HepG2 (cell line): ENCODE measurements at regions not wholly inside any gene's neighbourhood (a gene's known extent, or its start where the extent isn't known, plus 50 kb on each side); places are given as distances from the start of the nearest gene placed in this dataset.

ENCODE experiments used
- ATAC-seq: fragments of 200-7000 bp; cut with Tn5 transposase; 3 replicates; pipeline ENCODE4 v1.9.1; 2020; ENCODE audit warnings: mild to moderate bottlenecking, moderate library complexity
- BruUV-seq: library from RNA; stranded (reverse); fragments of 400-500 nt; replicated peaks from 2 replicates; lab custom pipeline; 2021; lab: Mats Ljungman, UMichigan
- CTCF ChIA-PET: fragments of 300-600 bp; formaldehyde crosslinking; extraction: SDS; loops from one replicate; lab custom pipeline; 2021; ENCODE audit warnings: low total read pairs, inconsistent platforms, low intra/inter-chr PET ratio; lab: Yijun Ruan, JAX
- POLR2A ChIA-PET: fragments of 350-600 bp; sonication (Branson Sonifier 250); formaldehyde crosslinking; loops from one replicate; lab custom pipeline; 2020; ENCODE audit warnings: antibody characterized with exemption, inconsistent platforms; lab: Yijun Ruan, JAX
- DNase-seq: peaks from one replicate; pipeline ENCODE4 v3.0.0-alpha.2; 2015; ENCODE audit warnings: low spot score
- FAIRE-seq: peaks from 3 replicates; lab custom pipeline; 2011; peaks lifted over from hg19 to GRCh38; lab: Jason Lieb, UNC
- H2AFZ ChIP-seq: one replicate; pipeline ENCODE4 v1.6.1; 2011; ENCODE audit warnings: low read length, inconsistent platforms
- H3K27ac ChIP-seq: fragments of 300-600 bp; 3 replicates; pipeline ENCODE4 v1.8.0; 2011; ENCODE audit warnings: mixed run types, mild to moderate bottlenecking, mixed read lengths, low read length, inconsistent platforms; ENCODE audit not compliant: insufficient read depth; ENCODE audit errors: extremely low read length
- H3K27me3 ChIP-seq, 2 experiments: fragments of 200-600 bp in 1 of 2; 2 replicates in 1 of 2; 3 replicates in 1 of 2; pipeline versions ENCODE4 v1.6.0 to v1.8.0; 2011; ENCODE audit warnings: low read length in 2 of 2, mild to moderate bottlenecking in 2 of 2, moderate library complexity in 2 of 2, inconsistent platforms in 1 of 2; ENCODE audit not compliant: insufficient read depth in 2 of 2, control insufficient read depth in 1 of 2
- H3K36me3 ChIP-seq, 2 experiments: fragments of 200-600 bp in 1 of 2; replicated peaks in 1 of 2; 2 replicates in 1 of 2; 3 replicates in 1 of 2; pipeline versions ENCODE4 v1.5.1 to v1.8.0; 2011; ENCODE audit warnings: low read length in 2 of 2, inconsistent platforms in 1 of 2; ENCODE audit not compliant: insufficient read depth in 2 of 2, control insufficient read depth in 1 of 2
- H3K4me1 ChIP-seq: 2 replicates; pipeline ENCODE4 v1.5.1; 2012; ENCODE audit warnings: low read length, inconsistent platforms; ENCODE audit not compliant: insufficient read depth
- H3K4me2 ChIP-seq: 2 replicates; pipeline ENCODE4 v1.6.0; 2011; ENCODE audit warnings: low read depth, low read length, inconsistent platforms
- H3K4me3 ChIP-seq, 3 experiments: fragments of 200-600 bp in 1 of 3; sonication (generic), shearing (Covaris generic) in 1 of 3; replicated peaks in 1 of 3; 2 replicates each; pipeline ENCODE4 v1.5.1; 2011 to 2016; ENCODE audit warnings: low read length in 3 of 3, inconsistent platforms in 2 of 3, low read depth in 2 of 3, mild to moderate bottlenecking in 2 of 3, control low read depth in 1 of 3, mixed read lengths in 1 of 3; ENCODE audit not compliant: insufficient read depth in 1 of 3
- H3K79me2 ChIP-seq: one replicate; pipeline ENCODE4 v1.6.1; 2011; ENCODE audit warnings: low read length, inconsistent platforms; ENCODE audit not compliant: insufficient read depth
- H3K9ac ChIP-seq: 2 replicates; pipeline ENCODE4 v1.6.0; 2011; ENCODE audit warnings: mild to moderate bottlenecking, low read depth, low read length, inconsistent platforms; ENCODE audit not compliant: insufficient read depth
- H3K9me3 ChIP-seq: 2 replicates; pipeline ENCODE4 v1.5.1; 2012; ENCODE audit warnings: mild to moderate bottlenecking, low read length
- H4K20me1 ChIP-seq: 2 replicates; pipeline ENCODE4 v1.6.0; 2011; ENCODE audit warnings: inconsistent platforms, mild to moderate bottlenecking, low read length, moderate library complexity; ENCODE audit not compliant: insufficient read depth
- ATF1 ChIP-seq: IDR thresholded peaks from 2 replicates; pipeline ENCODE4 v1.6.1; 2016; ENCODE audit warnings: mild to moderate bottlenecking, control low read depth
- CEBPB ChIP-seq: IDR thresholded peaks from 2 replicates; pipeline ENCODE4 v1.6.1; 2011; ENCODE audit warnings: low read depth, low read length, improper control_type of control experiment, borderline replicate concordance
- CHD4 ChIP-seq: fragments of 200-600 bp; sonication (generic); IDR thresholded peaks from 2 replicates; pipeline ENCODE4 v1.7.0; 2017; ENCODE audit warnings: mild to moderate bottlenecking, low read length, borderline replicate concordance
- DMAP1 ChIP-seq: IDR thresholded peaks from 2 replicates; pipeline ENCODE4 v1.6.1; 2016
- DR1 ChIP-seq: sonication (generic); formaldehyde crosslinking; IDR thresholded peaks from 2 replicates; pipeline ENCODE4 v1.8.0; 2021; ENCODE audit warnings: mild to moderate bottlenecking, missing genetic modification reagents, inconsistent platforms
- ZFX ChIP-seq: sonication (generic); formaldehyde crosslinking; IDR thresholded peaks from 2 replicates; pipeline ENCODE4 v1.4.0; 2020; ENCODE audit warnings: mild to moderate bottlenecking, low read depth, missing genetic modification reagents, moderate library complexity
- ZNF282 ChIP-seq: fragments of 450-650 bp; IDR thresholded peaks from 2 replicates; pipeline ENCODE4 v1.6.1; 2018; ENCODE audit not compliant: partially characterized antibody
- ZNF687 ChIP-seq: sonication (generic); formaldehyde crosslinking; IDR thresholded peaks from 2 replicates; pipeline ENCODE4 v1.5.1; 2020; ENCODE audit warnings: mild to moderate bottlenecking, missing genetic modification reagents, moderate library complexity
- WGBS: methylation state at CpG from one replicate; pipeline ENCODE4 v1.1.6; 2017; ENCODE audit warnings: low lambda C conversion rate; 5-methylcytosine and 5-hydroxymethylcytosine counted together
- in situ Hi-C: cut with HindIII; loops from 2 replicates; pipeline ENCODE4 v1.10.0; 2017; ENCODE audit warnings: low pct_unique_long_range_greater_than_20kb; ENCODE audit not compliant: extremely low pct_ligation_motif_present
- intact Hi-C: fragments of 100-400 bp; cut with micrococcal nuclease; formaldehyde crosslinking; loops from one replicate; pipeline ENCODE4 v1.10.0; 2022; ENCODE audit not compliant: unreplicated experiment
- TF ChIP-seq, protein P1 (sequence below): sonication (generic); formaldehyde crosslinking; conservative IDR thresholded peaks from 2 replicates; pipeline ENCODE4 v1.4.0; 2020; ENCODE audit warnings: missing genetic modification reagents
- TF ChIP-seq, protein P2 (sequence below): sonication (generic); formaldehyde crosslinking; IDR thresholded peaks from 2 replicates; pipeline ENCODE4 v1.9.0; 2021; ENCODE audit warnings: missing genetic modification reagents, borderline replicate concordance
- TF ChIP-seq, protein P3 (sequence below): sonication (generic); formaldehyde crosslinking; IDR thresholded peaks from 2 replicates; pipeline ENCODE4 v1.8.1; 2022; ENCODE audit warnings: low read depth, mild to moderate bottlenecking, missing genetic modification reagents
- TF ChIP-seq, protein P4 (sequence below): sonication (generic); formaldehyde crosslinking; IDR thresholded peaks from 2 replicates; pipeline ENCODE4 v1.4.0; 2020; ENCODE audit warnings: missing genetic modification reagents

GRCh38 chr13:107585469-107586180, 629.7 kb downstream of the LIG4 start (continued):
- TF ChIP-seq ZNF687 (CRISPR knock-in tag) (no peak), DR1 (CRISPR knock-in tag) (no peak), ATF1 (CRISPR knock-in tag) (no peak), DMAP1 (CRISPR knock-in tag) (no peak), CEBPB (no peak)
- TF ChIP-seq, protein P1, sequence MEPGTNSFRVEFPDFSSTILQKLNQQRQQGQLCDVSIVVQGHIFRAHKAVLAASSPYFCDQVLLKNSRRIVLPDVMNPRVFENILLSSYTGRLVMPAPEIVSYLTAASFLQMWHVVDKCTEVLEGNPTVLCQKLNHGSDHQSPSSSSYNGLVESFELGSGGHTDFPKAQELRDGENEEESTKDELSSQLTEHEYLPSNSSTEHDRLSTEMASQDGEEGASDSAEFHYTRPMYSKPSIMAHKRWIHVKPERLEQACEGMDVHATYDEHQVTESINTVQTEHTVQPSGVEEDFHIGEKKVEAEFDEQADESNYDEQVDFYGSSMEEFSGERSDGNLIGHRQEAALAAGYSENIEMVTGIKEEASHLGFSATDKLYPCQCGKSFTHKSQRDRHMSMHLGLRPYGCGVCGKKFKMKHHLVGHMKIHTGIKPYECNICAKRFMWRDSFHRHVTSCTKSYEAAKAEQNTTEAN, result no peak
- TF ChIP-seq, all 625 proteins: peak for 0

DNA sequence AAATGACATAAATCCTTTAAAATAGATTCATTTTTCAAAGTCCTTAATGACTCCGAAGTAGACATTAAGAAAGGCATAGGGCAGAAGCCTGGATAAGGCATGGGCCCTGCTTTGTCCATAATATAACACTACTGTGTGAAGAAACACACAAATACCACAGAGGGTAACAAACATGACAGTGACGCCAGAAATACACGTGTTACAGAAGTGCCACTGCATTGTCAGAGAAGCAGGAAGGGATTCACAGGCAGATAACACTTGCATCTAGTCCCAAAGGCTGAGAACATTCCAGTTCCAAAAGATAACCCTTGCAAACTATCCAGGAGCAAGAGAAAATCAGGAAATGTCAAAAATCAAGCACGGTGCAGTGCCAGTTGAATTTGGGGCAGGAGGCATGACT, 633.2 kb downstream of the LIG4 start:
- no peak for FAIRE-seq
- ATAC-seq, result no peak
- no peak overlapping the region for H3K9ac ChIP-seq
- no peaks in the 10 kb centered on the region for H3K4me1 ChIP-seq
- no peaks in the 10 kb centered on the region for H3K79me2 ChIP-seq
- H3K4me3 ChIP-seq, result no peak overlapping the region
- no peaks in the 10 kb centered on the region for H3K36me3 ChIP-seq
- H3K27me3 ChIP-seq, result no peaks in the 10 kb centered on the region
- H3K4me2 ChIP-seq, result no peak overlapping the region
- no peak for DNase-seq
- ChIA-PET CTCF (no interaction called here), POLR2A (no interaction called here)
- intact Hi-C loops (no loop called here), in situ Hi-C loops (no loop called here)
- no peaks in the 10 kb centered on the region for H4K20me1 ChIP-seq
- no peaks in the 10 kb centered on the region for H3K9me3 ChIP-seq
- BruUV-seq, result no TSS peak
- H2AFZ ChIP-seq, result no peak overlapping the region
- WGBS, result 4% methylated on average over 4 of the region's 4 CpGs
- H3K27ac ChIP-seq, result no peak overlapping the region
- TF ChIP-seq CHD4 (no peak), ZNF282 (no peak), ZFX (CRISPR knock-in tag) (no peak)
- TF ChIP-seq, protein P2, sequence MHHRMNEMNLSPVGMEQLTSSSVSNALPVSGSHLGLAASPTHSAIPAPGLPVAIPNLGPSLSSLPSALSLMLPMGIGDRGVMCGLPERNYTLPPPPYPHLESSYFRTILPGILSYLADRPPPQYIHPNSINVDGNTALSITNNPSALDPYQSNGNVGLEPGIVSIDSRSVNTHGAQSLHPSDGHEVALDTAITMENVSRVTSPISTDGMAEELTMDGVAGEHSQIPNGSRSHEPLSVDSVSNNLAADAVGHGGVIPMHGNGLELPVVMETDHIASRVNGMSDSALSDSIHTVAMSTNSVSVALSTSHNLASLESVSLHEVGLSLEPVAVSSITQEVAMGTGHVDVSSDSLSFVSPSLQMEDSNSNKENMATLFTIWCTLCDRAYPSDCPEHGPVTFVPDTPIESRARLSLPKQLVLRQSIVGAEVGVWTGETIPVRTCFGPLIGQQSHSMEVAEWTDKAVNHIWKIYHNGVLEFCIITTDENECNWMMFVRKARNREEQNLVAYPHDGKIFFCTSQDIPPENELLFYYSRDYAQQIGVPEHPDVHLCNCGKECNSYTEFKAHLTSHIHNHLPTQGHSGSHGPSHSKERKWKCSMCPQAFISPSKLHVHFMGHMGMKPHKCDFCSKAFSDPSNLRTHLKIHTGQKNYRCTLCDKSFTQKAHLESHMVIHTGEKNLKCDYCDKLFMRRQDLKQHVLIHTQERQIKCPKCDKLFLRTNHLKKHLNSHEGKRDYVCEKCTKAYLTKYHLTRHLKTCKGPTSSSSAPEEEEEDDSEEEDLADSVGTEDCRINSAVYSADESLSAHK, result no peak
- TF ChIP-seq, protein P3, sequence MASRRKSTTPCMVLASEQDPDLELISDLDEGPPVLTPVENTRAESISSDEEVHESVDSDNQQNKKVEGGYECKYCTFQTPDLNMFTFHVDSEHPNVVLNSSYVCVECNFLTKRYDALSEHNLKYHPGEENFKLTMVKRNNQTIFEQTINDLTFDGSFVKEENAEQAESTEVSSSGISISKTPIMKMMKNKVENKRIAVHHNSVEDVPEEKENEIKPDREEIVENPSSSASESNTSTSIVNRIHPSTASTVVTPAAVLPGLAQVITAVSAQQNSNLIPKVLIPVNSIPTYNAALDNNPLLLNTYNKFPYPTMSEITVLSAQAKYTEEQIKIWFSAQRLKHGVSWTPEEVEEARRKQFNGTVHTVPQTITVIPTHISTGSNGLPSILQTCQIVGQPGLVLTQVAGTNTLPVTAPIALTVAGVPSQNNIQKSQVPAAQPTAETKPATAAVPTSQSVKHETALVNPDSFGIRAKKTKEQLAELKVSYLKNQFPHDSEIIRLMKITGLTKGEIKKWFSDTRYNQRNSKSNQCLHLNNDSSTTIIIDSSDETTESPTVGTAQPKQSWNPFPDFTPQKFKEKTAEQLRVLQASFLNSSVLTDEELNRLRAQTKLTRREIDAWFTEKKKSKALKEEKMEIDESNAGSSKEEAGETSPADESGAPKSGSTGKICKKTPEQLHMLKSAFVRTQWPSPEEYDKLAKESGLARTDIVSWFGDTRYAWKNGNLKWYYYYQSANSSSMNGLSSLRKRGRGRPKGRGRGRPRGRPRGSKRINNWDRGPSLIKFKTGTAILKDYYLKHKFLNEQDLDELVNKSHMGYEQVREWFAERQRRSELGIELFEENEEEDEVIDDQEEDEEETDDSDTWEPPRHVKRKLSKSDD (CRISPR knock-in tag), result no peak
- TF ChIP-seq, protein P4, sequence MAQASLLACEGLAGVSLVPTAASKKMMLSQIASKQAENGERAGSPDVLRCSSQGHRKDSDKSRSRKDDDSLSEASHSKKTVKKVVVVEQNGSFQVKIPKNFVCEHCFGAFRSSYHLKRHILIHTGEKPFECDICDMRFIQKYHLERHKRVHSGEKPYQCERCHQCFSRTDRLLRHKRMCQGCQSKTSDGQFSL (CRISPR knock-in tag), result no peak
